ENCODE measurements at regions not wholly inside any gene's neighbourhood (a gene's known extent, or its start where the extent isn't known, plus 50 kb on each side); places are given as distances from the start of the nearest gene placed in this dataset.
"Not testable (repeated sequence)": the region's sequence is repeated elsewhere in the genome, so short reads cannot be mapped to it uniquely, and the experiment has no call there.

- no peak for DNase-seq
Observed at GRCh38 chr5:147084702-147085101, 150.1 kb upstream of the STK32A start.

GRCh38 chr5:147085409-147085808 lies 149.4 kb upstream of the STK32A start:
- DNase-seq: no peak

- DNase-seq: no peak
Observed at GRCh38 chr5:147092044-147092443, 142.8 kb upstream of the STK32A start.

- DNase-seq: no peak
Observed at GRCh38 chr5:147093138-147093537, 141.7 kb upstream of the STK32A start.

GRCh38 chr5:147095740-147096139 lies 139.1 kb upstream of the STK32A start:
- no peak for DNase-seq

GRCh38 chr5:147098233-147098790 lies 136.5 kb upstream of the STK32A start:
- peak; percentile 62 for DNase-seq

GRCh38 chr5:147101659-147102369 lies 133.0 kb upstream of the STK32A start:
- no peak for DNase-seq

GRCh38 chr5:147112899-147113298 lies 121.9 kb upstream of the STK32A start:
- DNase-seq: no peak

GRCh38 chr5:147113967-147114366 lies 120.9 kb upstream of the STK32A start:
- DNase-seq: no peak

GRCh38 chr5:147139759-147140158 lies 95.1 kb upstream of the STK32A start:
- not testable (repeated sequence) for DNase-seq

GRCh38 chr5:147140558-147140957 lies 94.3 kb upstream of the STK32A start:
- DNase-seq: no peak

GRCh38 chr5:147141580-147141979 lies 93.2 kb upstream of the STK32A start:
- DNase-seq: not testable (repeated sequence)

- DNase-seq: no peak
Observed at GRCh38 chr5:147143215-147143614, 91.6 kb upstream of the STK32A start.

- DNase-seq: no peak
Observed at GRCh38 chr5:147145328-147145727, 89.5 kb upstream of the STK32A start.

GRCh38 chr5:147148715-147149114 lies 86.1 kb upstream of the STK32A start:
- no peak for DNase-seq

GRCh38 chr5:147152086-147152485 lies 82.7 kb upstream of the STK32A start:
- DNase-seq: no peak

- DNase-seq: no peak
Observed at GRCh38 chr5:147154809-147155208, 80.0 kb upstream of the STK32A start.

- no peak for DNase-seq
Observed at GRCh38 chr5:147156012-147156411, 78.8 kb upstream of the STK32A start.

- DNase-seq: peak; percentile 7
Observed at GRCh38 chr5:147160902-147161700, 73.7 kb upstream of the STK32A start.

- DNase-seq: no peak
Observed at GRCh38 chr5:147162740-147163139, 72.1 kb upstream of the STK32A start.

- no peak for DNase-seq
Observed at GRCh38 chr5:147167529-147167928, 67.3 kb upstream of the STK32A start.

- no peak for DNase-seq
Observed at GRCh38 chr5:147168578-147169327, 66.1 kb upstream of the STK32A start.

- no peak for DNase-seq
Observed at GRCh38 chr5:147169399-147169798, 65.4 kb upstream of the STK32A start.
